ENCODE measurements at regions not wholly inside any gene's neighbourhood (a gene's known extent, or its start where the extent isn't known, plus 50 kb on each side); places are given as distances from the start of the nearest gene placed in this dataset. TPM values are rescaled to one million over a fixed set of nuclear protein-coding genes. Genes with fewer than 3 reads are reported as not detected.
"Not testable (repeated sequence)": the region's sequence is repeated elsewhere in the genome, so short reads cannot be mapped to it uniquely, and the experiment has no call there.

GRCh38 chrX:137118536-137118935 lies 84.7 kb upstream of the GPR101 start:
- DNase-seq (ENCODE audit: extremely low spot score), result no peak
- Histone ChIP-seq H3K36me3 (ENCODE audit: insufficient read depth) (no peaks in the 10 kb centered on the region), H3K27ac (ENCODE audit: low read depth) (no peak overlapping the region), H3K4me1 (ENCODE audit: insufficient read depth) (no peaks in the 10 kb centered on the region), H3K4me3 (ENCODE audit: low read depth, low read length) (no peak overlapping the region)
- WGBS, result 70% methylated on average over 1 of the region's 1 CpG

- 36% methylated on average over 2 of the region's 2 CpGs for WGBS
- H3K4me1 ChIP-seq (ENCODE audit: insufficient read depth), result no peaks in the 10 kb centered on the region
- no peak for DNase-seq (ENCODE audit: extremely low spot score)
Observed at GRCh38 chrX:137118136-137118535, 84.3 kb upstream of the GPR101 start.

GRCh38 chrX:137107877-137108276 lies 74.1 kb upstream of the GPR101 start:
- H3K4me3 ChIP-seq (ENCODE audit: low read depth, low read length); H3K4me1 ChIP-seq (ENCODE audit: insufficient read depth); H3K36me3 ChIP-seq (ENCODE audit: insufficient read depth); H3K27ac ChIP-seq (ENCODE audit: low read depth); DNase-seq (ENCODE audit: extremely low spot score): not testable (repeated sequence)
- WGBS, result 94% methylated on average over 3 of the region's 3 CpGs

More at GRCh38 chrX:137118136-137118535, 84.3 kb upstream of the GPR101 start:
- Histone ChIP-seq H3K36me3 (ENCODE audit: insufficient read depth) (no peaks in the 10 kb centered on the region), H3K4me3 (ENCODE audit: low read depth, low read length) (no peak overlapping the region), H3K27ac (ENCODE audit: low read depth) (no peak overlapping the region)

GRCh38 chrX:137101273-137101990 lies 67.6 kb upstream of the GPR101 start:
- WGBS, result 49% methylated on average over 7 of the region's 7 CpGs
- H3K27ac ChIP-seq (ENCODE audit: low read depth), result no peak overlapping the region
- no peak for DNase-seq (ENCODE audit: extremely low spot score)
- no peaks in the 10 kb centered on the region for H3K4me1 ChIP-seq (ENCODE audit: insufficient read depth)
- no peak overlapping the region for H3K4me3 ChIP-seq (ENCODE audit: low read depth, low read length)
- H3K36me3 ChIP-seq (ENCODE audit: insufficient read depth), result no peaks in the 10 kb centered on the region

Small RNA genes lying in the stretch of these regions (small RNA-seq; reads per million reads assigned to genes)
- gene AL355309.1, result not detected
